ENCODE measurements at regions not wholly inside any gene's neighbourhood (a gene's known extent, or its start where the extent isn't known, plus 50 kb on each side); places are given as distances from the start of the nearest gene placed in this dataset.

GRCh38 chr2:172335736-172336135 is 91.7 kb upstream of the ITGA6 start:
- TF ChIP-seq CTCF (IDR thresholded peaks at IDR 0.05; ENCODE audit: control extremely low read depth in 1 of 3, insufficient read depth in 1 of 3, low read depth in 1 of 3, low read length in 3 of 3) (no peak), ZNF274 (IDR thresholded peaks at IDR 0.05; ENCODE audit: borderline replicate concordance, extremely low read depth, low read length) (no peak), USF2 (IDR thresholded peaks at IDR 0.05; ENCODE audit: low read length) (no peak), PHF8 (conservative IDR thresholded peaks at IDR 0.05; ENCODE audit: low read depth, low read length) (no peak), EZH2 (IDR thresholded peaks at IDR 0.05; ENCODE audit: low read depth, low read length, severe bottlenecking) (no peak), CEBPB (IDR thresholded peaks at IDR 0.05; ENCODE audit: low read depth, low read length) (no peak)
